ENCODE measurements at regions not wholly inside any gene's neighbourhood (a gene's known extent, or its start where the extent isn't known, plus 50 kb on each side); places are given as distances from the start of the nearest gene placed in this dataset.

GRCh38 chr16:86288716-86289294 lies 221.5 kb upstream of the FOXF1 start:
- DNase-seq: no peak

- no peak for DNase-seq
These were observed 221.0 kb upstream of the FOXF1 start for GRCh38 chr16:86289304-86289703.

GRCh38 chr16:86289907-86290306 lies 220.4 kb upstream of the FOXF1 start:
- no peak for DNase-seq

GRCh38 chr16:86291491-86291890 lies 218.8 kb upstream of the FOXF1 start:
- no peak for DNase-seq

- DNase-seq: peak; percentile 0
These were observed 218.1 kb upstream of the FOXF1 start for GRCh38 chr16:86292171-86292775.

GRCh38 chr16:86292942-86293341 lies 217.4 kb upstream of the FOXF1 start:
- no peak for DNase-seq

- DNase-seq: no peak
These were observed 216.4 kb upstream of the FOXF1 start for GRCh38 chr16:86293906-86294305.

- DNase-seq: no peak
These were observed 215.7 kb upstream of the FOXF1 start for GRCh38 chr16:86294535-86295196.

- DNase-seq: no peak
These were observed 214.1 kb upstream of the FOXF1 start for GRCh38 chr16:86296256-86296655.

- DNase-seq: no peak
These were observed 212.9 kb upstream of the FOXF1 start for GRCh38 chr16:86297391-86297790.

GRCh38 chr16:86297866-86298757 lies 212.2 kb upstream of the FOXF1 start:
- no peak for DNase-seq

- DNase-seq: no peak
These were observed 211.6 kb upstream of the FOXF1 start for GRCh38 chr16:86298758-86299134.

- DNase-seq: no peak
These were observed 210.3 kb upstream of the FOXF1 start for GRCh38 chr16:86299882-86300610.

GRCh38 chr16:86300746-86301481 lies 209.4 kb upstream of the FOXF1 start:
- DNase-seq: no peak

GRCh38 chr16:86302421-86303109 lies 207.8 kb upstream of the FOXF1 start:
- DNase-seq: no peak

GRCh38 chr16:86303787-86304678 lies 206.3 kb upstream of the FOXF1 start:
- no peak for DNase-seq

GRCh38 chr16:86304868-86305267 lies 205.5 kb upstream of the FOXF1 start:
- DNase-seq: no peak

GRCh38 chr16:86305440-86305839 lies 204.9 kb upstream of the FOXF1 start:
- DNase-seq: no peak

GRCh38 chr16:86306011-86306644 lies 204.2 kb upstream of the FOXF1 start:
- DNase-seq: no peak
